ENCODE measurements at regions not wholly inside any gene's neighbourhood (a gene's known extent, or its start where the extent isn't known, plus 50 kb on each side); places are given as distances from the start of the nearest gene placed in this dataset.

DNA sequence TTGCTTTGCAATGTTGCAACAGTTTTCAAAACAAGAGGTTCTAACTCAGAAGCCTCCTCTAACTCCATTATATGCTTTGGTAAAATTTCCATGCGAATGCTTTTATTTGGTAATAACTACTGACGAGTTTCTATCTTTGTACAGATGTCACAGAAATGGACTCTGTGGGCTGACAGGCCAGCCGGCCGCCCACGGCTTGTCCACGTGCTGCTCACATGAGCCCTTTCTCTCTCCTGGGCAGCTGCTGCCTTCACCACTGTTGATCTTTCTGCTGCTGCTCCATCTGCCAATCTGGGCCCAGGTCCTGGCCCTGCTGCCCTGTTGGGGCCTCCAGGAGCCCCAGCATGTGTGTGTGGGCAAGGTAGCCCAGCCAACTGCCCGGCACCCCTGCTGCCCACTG lies 168.2 kb upstream of the TMEM132C start:
- H3K9me3 ChIP-seq (ENCODE audit: low read depth): no peaks in the 10 kb centered on the region
- no peaks in the 10 kb centered on the region for H3F3A ChIP-seq (ENCODE audit: low read depth)
- no peaks in the 10 kb centered on the region for H3K36me3 ChIP-seq
- no peaks in the 10 kb centered on the region for H3K36me3 Mint-ChIP-seq
- no peaks in the 10 kb centered on the region for H3K79me2 ChIP-seq (ENCODE audit: low read depth)
- no peak overlapping the region for H3K4me2 ChIP-seq
- TF ChIP-seq, protein P1, sequence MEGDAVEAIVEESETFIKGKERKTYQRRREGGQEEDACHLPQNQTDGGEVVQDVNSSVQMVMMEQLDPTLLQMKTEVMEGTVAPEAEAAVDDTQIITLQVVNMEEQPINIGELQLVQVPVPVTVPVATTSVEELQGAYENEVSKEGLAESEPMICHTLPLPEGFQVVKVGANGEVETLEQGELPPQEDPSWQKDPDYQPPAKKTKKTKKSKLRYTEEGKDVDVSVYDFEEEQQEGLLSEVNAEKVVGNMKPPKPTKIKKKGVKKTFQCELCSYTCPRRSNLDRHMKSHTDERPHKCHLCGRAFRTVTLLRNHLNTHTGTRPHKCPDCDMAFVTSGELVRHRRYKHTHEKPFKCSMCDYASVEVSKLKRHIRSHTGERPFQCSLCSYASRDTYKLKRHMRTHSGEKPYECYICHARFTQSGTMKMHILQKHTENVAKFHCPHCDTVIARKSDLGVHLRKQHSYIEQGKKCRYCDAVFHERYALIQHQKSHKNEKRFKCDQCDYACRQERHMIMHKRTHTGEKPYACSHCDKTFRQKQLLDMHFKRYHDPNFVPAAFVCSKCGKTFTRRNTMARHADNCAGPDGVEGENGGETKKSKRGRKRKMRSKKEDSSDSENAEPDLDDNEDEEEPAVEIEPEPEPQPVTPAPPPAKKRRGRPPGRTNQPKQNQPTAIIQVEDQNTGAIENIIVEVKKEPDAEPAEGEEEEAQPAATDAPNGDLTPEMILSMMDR (IDR thresholded peaks at IDR 0.05): no peak
- TF ChIP-seq EZH2phosphoT487 (IDR thresholded peaks at IDR 0.05): no peak
- no peak for TF ChIP-seq EZH2 (IDR thresholded peaks at IDR 0.05)
- H3K9ac ChIP-seq: no peak overlapping the region
- no peaks in the 10 kb centered on the region for H3K4me1 ChIP-seq
- no peak overlapping the region for H2AFZ ChIP-seq (replicated peaks)
- no peak overlapping the region for H3K4me3 Mint-ChIP-seq
- DNase-seq (ENCODE audit: low spot score): no peak
- peaks cover 2% of the 10 kb centered on the region for H3K9me3 Mint-ChIP-seq
- H3K27ac ChIP-seq: no peak overlapping the region
- no peaks in the 10 kb centered on the region for H4K20me1 ChIP-seq (ENCODE audit: low read depth)
- no peaks in the 10 kb centered on the region for H3K4me1 Mint-ChIP-seq
- H3K27me3 ChIP-seq: no peaks in the 10 kb centered on the region
- peaks cover 5% of the 10 kb centered on the region for H3K27me3 Mint-ChIP-seq (ENCODE audit: insufficient read depth, low read depth)
- H3K4me3 ChIP-seq: no peak overlapping the region
- H3K27ac Mint-ChIP-seq: no peak overlapping the region

- no peak overlapping the region for H3K4me3 Mint-ChIP-seq
- H3K36me3 Mint-ChIP-seq: no peaks in the 10 kb centered on the region
- H3K27me3 ChIP-seq: no peaks in the 10 kb centered on the region
- H4K20me1 ChIP-seq (ENCODE audit: low read depth): no peaks in the 10 kb centered on the region
- no peaks in the 10 kb centered on the region for H3K4me1 ChIP-seq
- H3K4me2 ChIP-seq: no peak overlapping the region
- H3K9me3 ChIP-seq (ENCODE audit: low read depth): no peaks in the 10 kb centered on the region
- no peaks in the 10 kb centered on the region for H3K79me2 ChIP-seq (ENCODE audit: low read depth)
- no peak overlapping the region for H3K27ac Mint-ChIP-seq
- H3K9ac ChIP-seq: no peak overlapping the region
- H3K9me3 Mint-ChIP-seq: peaks cover 2% of the 10 kb centered on the region
- peaks cover 3% of the 10 kb centered on the region for H3K27me3 Mint-ChIP-seq (ENCODE audit: insufficient read depth, low read depth)
- no peak overlapping the region for H2AFZ ChIP-seq (replicated peaks)
- no peaks in the 10 kb centered on the region for H3K4me1 Mint-ChIP-seq
- TF ChIP-seq, protein P1 (IDR thresholded peaks at IDR 0.05): no peak
- TF ChIP-seq EZH2 (IDR thresholded peaks at IDR 0.05) (no peak), EZH2phosphoT487 (IDR thresholded peaks at IDR 0.05) (no peak)
- H3K4me3 ChIP-seq: no peak overlapping the region
- H3F3A ChIP-seq (ENCODE audit: low read depth): no peaks in the 10 kb centered on the region
- DNase-seq (ENCODE audit: low spot score): no peak
- no peaks in the 10 kb centered on the region for H3K36me3 ChIP-seq
- H3K27ac ChIP-seq: no peak overlapping the region
Observed at GRCh38 chr12:128103152-128103551, 163.8 kb upstream of the TMEM132C start.

- H2AFZ ChIP-seq (replicated peaks): no peak overlapping the region
- Mint-ChIP-seq H3K9me3 (no peaks in the 10 kb centered on the region), H3K4me1 (peaks cover 12% of the 10 kb centered on the region), H3K27me3 (ENCODE audit: insufficient read depth, low read depth) (peaks cover 5% of the 10 kb centered on the region), H3K27ac (no peak overlapping the region), H3K4me3 (no peak overlapping the region), H3K36me3 (no peaks in the 10 kb centered on the region)
- no peaks in the 10 kb centered on the region for H3K27me3 ChIP-seq
- no peak overlapping the region for H3K4me3 ChIP-seq
- H3K9me3 ChIP-seq (ENCODE audit: low read depth): no peaks in the 10 kb centered on the region
- H3K4me2 ChIP-seq: no peak overlapping the region
- no peak for DNase-seq (ENCODE audit: low spot score)
- no peaks in the 10 kb centered on the region for H3K4me1 ChIP-seq
- no peaks in the 10 kb centered on the region for H3K79me2 ChIP-seq (ENCODE audit: low read depth)
- H3K9ac ChIP-seq: no peak overlapping the region
- H3K36me3 ChIP-seq: no peaks in the 10 kb centered on the region
- no peaks in the 10 kb centered on the region for H3F3A ChIP-seq (ENCODE audit: low read depth)
- TF ChIP-seq, protein P1 (IDR thresholded peaks at IDR 0.05): no peak
- TF ChIP-seq EZH2 (IDR thresholded peaks at IDR 0.05) (no peak), EZH2phosphoT487 (IDR thresholded peaks at IDR 0.05) (no peak)
- no peaks in the 10 kb centered on the region for H4K20me1 ChIP-seq (ENCODE audit: low read depth)
- no peak overlapping the region for H3K27ac ChIP-seq
Observed at GRCh38 chr12:128109236-128109635, 157.7 kb upstream of the TMEM132C start.
